ENCODE measurements at regions not wholly inside any gene's neighbourhood (a gene's known extent, or its start where the extent isn't known, plus 50 kb on each side); places are given as distances from the start of the nearest gene placed in this dataset.

- DNase-seq, result no peak
Observed at GRCh38 chr10:128884496-128885072, 582.5 kb upstream of the MGMT start.

GRCh38 chr10:128885573-128886555, 581.2 kb upstream of the MGMT start:
- DNase-seq, result no peak

GRCh38 chr10:128887856-128888255, 579.2 kb upstream of the MGMT start:
- no peak for DNase-seq

- no peak for DNase-seq
Observed at GRCh38 chr10:128892005-128892404, 575.0 kb upstream of the MGMT start.

GRCh38 chr10:128894641-128895040, 572.4 kb upstream of the MGMT start:
- DNase-seq, result no peak

GRCh38 chr10:128895473-128895872, 571.6 kb upstream of the MGMT start:
- DNase-seq, result no peak

GRCh38 chr10:128896116-128896795, 570.8 kb upstream of the MGMT start:
- DNase-seq, result no peak

- no peak for DNase-seq
Observed at GRCh38 chr10:128896963-128897362, 570.1 kb upstream of the MGMT start.

- DNase-seq, result no peak
Observed at GRCh38 chr10:128897401-128898129, 569.5 kb upstream of the MGMT start.

GRCh38 chr10:128898133-128898915, 568.7 kb upstream of the MGMT start:
- DNase-seq, result no peak

GRCh38 chr10:128898916-128899195, 568.2 kb upstream of the MGMT start:
- DNase-seq, result no peak

GRCh38 chr10:128900456-128900855, 566.6 kb upstream of the MGMT start:
- no peak for DNase-seq

- DNase-seq, result no peak
Observed at GRCh38 chr10:128901236-128901635, 565.8 kb upstream of the MGMT start.

- no peak for DNase-seq
Observed at GRCh38 chr10:128902031-128902710, 564.9 kb upstream of the MGMT start.

- no peak for DNase-seq
Observed at GRCh38 chr10:128907155-128907941, 559.7 kb upstream of the MGMT start.

GRCh38 chr10:128908099-128908498, 558.9 kb upstream of the MGMT start:
- no peak for DNase-seq

GRCh38 chr10:128908499-128908898, 558.5 kb upstream of the MGMT start:
- DNase-seq, result no peak

- no peak for DNase-seq
Observed at GRCh38 chr10:128912568-128913311, 554.3 kb upstream of the MGMT start.

- no peak for DNase-seq
Observed at GRCh38 chr10:128914681-128915080, 552.4 kb upstream of the MGMT start.

- no peak for DNase-seq
Observed at GRCh38 chr10:128915630-128916029, 551.4 kb upstream of the MGMT start.
